OCI-LY7 (cell line): ENCODE measurements at regions not wholly inside any gene's neighbourhood (a gene's known extent, or its start where the extent isn't known, plus 50 kb on each side); places are given as distances from the start of the nearest gene placed in this dataset.

Experiments
- EZH2phosphoT487 ChIP-seq: fragments of 200-600 bp; sonication (generic); IDR thresholded peaks from 2 replicates; pipeline ENCODE4 v1.6.1; 2018; ENCODE audit warnings: low read depth, borderline replicate concordance, mild to moderate bottlenecking, mixed run types, antibody characterized with exemption, low read length, moderate library complexity, mixed read lengths
- TF ChIP-seq, protein P1 (sequence below): fragments of 200-600 bp; sonication (generic); conservative IDR thresholded peaks from 2 replicates; pipeline ENCODE4 v1.5.1; 2014; ENCODE audit warnings: mild to moderate bottlenecking, antibody characterized with exemption, low read length, moderate library complexity, mixed read lengths

DNA sequence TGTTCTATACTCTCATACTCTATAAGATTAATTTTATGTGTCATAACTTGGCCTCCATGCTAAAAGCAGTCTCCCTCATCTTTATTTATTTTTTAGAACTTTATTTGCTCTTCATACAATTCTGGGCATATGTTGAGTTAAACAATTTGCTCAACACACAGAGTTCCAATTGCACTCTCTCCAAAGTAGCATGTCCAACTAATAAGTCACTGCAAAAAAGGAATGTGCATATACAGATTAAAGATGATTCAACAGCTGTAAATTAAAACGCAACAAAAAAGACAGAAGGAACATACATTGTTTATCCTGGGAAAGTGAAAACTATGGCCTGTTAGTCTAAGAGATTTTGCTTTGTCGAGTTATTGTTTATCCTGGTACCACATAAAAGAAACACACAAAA is 277.7 kb upstream of the ACVR2A start:
- TF ChIP-seq EZH2phosphoT487: no peak
- TF ChIP-seq, protein P1, sequence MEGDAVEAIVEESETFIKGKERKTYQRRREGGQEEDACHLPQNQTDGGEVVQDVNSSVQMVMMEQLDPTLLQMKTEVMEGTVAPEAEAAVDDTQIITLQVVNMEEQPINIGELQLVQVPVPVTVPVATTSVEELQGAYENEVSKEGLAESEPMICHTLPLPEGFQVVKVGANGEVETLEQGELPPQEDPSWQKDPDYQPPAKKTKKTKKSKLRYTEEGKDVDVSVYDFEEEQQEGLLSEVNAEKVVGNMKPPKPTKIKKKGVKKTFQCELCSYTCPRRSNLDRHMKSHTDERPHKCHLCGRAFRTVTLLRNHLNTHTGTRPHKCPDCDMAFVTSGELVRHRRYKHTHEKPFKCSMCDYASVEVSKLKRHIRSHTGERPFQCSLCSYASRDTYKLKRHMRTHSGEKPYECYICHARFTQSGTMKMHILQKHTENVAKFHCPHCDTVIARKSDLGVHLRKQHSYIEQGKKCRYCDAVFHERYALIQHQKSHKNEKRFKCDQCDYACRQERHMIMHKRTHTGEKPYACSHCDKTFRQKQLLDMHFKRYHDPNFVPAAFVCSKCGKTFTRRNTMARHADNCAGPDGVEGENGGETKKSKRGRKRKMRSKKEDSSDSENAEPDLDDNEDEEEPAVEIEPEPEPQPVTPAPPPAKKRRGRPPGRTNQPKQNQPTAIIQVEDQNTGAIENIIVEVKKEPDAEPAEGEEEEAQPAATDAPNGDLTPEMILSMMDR: no peak
